ENCODE measurements at regions not wholly inside any gene's neighbourhood (a gene's known extent, or its start where the extent isn't known, plus 50 kb on each side); places are given as distances from the start of the nearest gene placed in this dataset.
"Not testable (repeated sequence)": the region's sequence is repeated elsewhere in the genome, so short reads cannot be mapped to it uniquely, and the experiment has no call there.

GRCh38 chr21:35800796-35801385, 259.4 kb downstream of the SETD4 start:
- DNase-seq (ENCODE audit: low read depth): not testable (repeated sequence)

DNA sequence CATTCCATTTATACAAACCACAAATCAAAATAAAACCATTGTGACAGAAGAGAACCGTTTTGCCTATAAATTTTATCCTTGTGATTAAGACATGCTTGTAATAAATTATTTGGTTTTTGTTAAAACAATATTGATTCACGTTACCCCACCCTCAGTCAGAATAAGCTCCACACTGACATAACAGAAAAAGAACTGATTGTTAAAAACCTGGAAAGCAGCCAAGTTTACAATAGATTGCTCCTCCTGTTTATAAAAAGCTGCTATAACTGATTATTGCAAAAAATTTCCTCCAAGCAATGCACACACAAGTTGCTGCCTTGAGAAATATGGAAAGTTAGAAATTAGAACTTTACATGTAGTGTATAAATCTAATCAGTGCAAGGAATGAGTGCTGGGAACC, 263.5 kb downstream of the SETD4 start:
- DNase-seq (ENCODE audit: low read depth): no peak

- not testable (repeated sequence) for DNase-seq (ENCODE audit: low read depth)
Measured at GRCh38 chr21:35794527-35794926, 265.8 kb downstream of the SETD4 start.

- no peak for DNase-seq (ENCODE audit: low read depth)
Measured at GRCh38 chr21:35792569-35793305, 267.6 kb downstream of the SETD4 start.

DNA sequence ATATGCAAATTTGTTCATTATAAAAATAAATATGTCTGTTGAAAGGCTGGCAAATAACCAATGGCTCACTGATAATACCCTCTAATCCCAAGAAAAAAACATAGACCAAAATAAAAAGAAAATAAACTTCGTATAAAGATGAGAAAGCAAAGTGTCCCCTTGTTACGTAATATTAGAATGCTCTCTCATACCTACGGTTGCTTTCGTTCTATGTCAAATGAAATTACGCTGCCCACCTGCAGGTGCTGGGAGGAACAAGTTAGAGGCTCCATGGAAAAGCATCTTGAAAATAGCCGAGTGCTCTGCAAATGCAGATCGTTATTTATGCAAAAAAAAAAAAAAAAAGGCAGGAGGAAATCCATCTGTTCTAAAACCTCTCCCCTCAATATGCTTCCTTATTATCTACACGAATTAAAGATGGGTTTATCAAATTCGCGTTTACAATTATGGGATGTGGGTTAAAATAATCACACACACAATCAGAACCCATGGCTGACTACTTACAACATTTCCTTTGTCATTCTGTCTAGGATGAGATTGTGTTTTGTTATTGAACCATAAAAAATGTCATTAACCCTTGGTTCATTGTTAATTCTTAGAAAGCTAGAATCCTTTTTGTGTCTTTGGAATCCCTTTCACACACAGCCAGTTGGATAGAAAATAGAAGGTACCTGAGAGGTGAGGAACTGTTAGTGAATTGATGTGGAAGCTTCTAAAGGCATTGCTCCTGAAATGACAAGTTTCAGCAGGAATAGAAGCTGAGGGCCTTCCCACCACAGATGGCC, 268.6 kb downstream of the SETD4 start:
- DNase-seq (ENCODE audit: low read depth): no peak

DNA sequence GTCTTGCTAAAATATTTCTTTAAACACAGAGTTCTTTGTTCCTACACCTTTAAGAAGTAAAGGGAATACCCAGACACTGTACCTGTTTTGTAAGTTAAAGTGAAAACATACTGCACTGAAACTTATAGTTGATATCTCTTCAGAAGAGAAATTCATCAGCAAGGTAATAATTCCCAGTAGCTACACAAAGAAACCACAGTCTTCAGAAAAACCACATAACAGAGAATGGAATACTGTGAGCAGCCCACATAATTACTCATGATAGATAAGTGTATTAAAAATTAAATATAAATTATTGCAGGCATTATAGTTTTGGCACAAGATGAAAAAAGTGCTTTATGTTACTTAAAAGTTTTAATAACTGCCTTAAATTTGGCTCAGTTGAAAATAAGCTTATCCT, 276.6 kb downstream of the SETD4 start:
- no peak for DNase-seq (ENCODE audit: low read depth)

GRCh38 chr21:35782667-35783066, 277.7 kb downstream of the SETD4 start:
- no peak for DNase-seq (ENCODE audit: low read depth)

GRCh38 chr21:35780983-35781382, 279.3 kb downstream of the SETD4 start:
- DNase-seq (ENCODE audit: low read depth): no peak

- DNase-seq (ENCODE audit: low read depth): peak; percentile 96
Measured at GRCh38 chr21:35779690-35780570, 280.4 kb downstream of the SETD4 start.

- DNase-seq (ENCODE audit: low read depth): no peak
Measured at GRCh38 chr21:35779167-35779566, 281.2 kb downstream of the SETD4 start.

GRCh38 chr21:35777081-35777480, 283.2 kb downstream of the SETD4 start:
- no peak for DNase-seq (ENCODE audit: low read depth)

- DNase-seq (ENCODE audit: low read depth): no peak
Measured at GRCh38 chr21:35775778-35776544, 284.4 kb downstream of the SETD4 start.

- DNase-seq (ENCODE audit: low read depth): no peak
Measured at GRCh38 chr21:35770101-35770945, 290.0 kb downstream of the SETD4 start.

DNA sequence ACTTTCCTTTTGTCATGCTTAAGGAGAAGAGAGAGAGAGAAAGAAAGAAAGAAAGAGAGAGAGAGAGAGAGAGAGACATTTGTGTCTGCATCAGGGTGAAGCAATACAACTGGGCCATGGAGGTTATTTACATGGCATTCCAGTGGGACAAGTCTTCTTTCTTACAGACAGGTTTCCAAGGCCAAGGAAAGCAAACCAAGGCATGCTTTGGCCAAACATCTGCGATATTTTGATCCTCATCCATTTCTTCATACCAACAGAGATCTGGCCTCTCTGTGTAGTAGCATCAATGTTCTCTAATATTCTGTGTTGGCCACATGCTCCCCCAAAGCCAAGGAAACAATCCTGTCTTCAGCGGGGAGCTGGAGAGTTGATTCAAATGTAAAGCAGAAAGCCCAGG, 292.1 kb downstream of the SETD4 start:
- no peak for DNase-seq (ENCODE audit: low read depth)

- DNase-seq (ENCODE audit: low read depth): no peak
Measured at GRCh38 chr21:35764586-35764985, 295.7 kb downstream of the SETD4 start.

DNA sequence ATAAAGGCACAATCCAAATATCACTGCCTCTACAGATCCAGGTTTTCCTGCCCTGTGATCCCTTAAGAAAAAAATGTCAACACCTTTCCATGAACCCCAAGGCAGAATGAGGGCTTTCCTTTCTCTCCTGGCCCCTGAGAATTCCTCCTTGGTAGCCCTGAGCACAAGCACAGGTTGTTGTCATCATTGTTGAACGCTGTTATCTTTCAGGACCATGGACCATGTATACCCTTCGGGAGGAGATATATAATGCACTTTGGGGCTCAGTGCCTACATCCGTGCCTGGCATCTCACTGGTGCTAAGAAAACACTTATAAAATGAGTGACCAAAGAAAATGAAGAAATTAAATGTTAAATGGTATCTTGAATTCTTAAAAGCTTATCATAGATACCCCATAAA, 296.2 kb downstream of the SETD4 start:
- no peak for DNase-seq (ENCODE audit: low read depth)

DNA sequence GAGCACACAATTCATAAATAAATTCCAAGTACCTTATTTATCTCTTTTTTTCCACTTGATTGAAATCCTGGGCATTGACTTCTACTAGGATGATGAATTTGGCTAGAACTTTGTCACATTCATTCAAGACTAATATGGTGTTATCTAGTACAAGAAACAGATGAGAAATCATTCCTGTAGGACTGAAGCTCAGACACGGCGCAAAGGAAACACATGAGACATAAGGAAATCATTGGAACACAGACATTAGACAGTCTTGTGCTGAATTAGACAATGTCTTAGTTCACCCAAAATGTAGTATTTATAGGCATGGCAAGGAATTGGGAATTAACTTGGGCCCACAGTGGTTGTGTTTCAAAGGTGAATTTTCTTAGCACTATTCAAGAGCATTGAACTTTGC, 305.7 kb downstream of the SETD4 start:
- no peak for DNase-seq (ENCODE audit: low read depth)

DNA sequence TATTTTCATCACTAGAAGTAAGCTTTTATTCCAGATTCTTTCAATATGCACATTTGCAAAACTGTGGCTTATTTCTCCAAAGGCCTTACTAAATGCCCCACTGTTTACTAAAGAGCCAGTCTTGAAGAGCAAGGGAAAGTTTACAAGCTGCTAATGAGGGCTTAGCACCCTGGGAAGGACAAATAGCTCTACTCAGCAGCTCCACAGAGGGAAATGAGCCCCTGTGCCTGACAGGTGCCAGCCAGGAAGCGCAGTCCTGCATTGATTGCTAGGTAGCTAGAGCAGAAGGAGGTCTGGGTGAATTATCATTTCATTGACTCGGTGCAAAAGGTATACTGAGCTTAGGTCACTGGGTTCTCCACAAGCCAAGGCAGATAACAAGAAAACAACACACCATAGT, 307.0 kb downstream of the SETD4 start:
- no peak for DNase-seq (ENCODE audit: low read depth)

- DNase-seq (ENCODE audit: low read depth): no peak
Measured at GRCh38 chr21:35751171-35751570, 309.2 kb downstream of the SETD4 start.

DNA sequence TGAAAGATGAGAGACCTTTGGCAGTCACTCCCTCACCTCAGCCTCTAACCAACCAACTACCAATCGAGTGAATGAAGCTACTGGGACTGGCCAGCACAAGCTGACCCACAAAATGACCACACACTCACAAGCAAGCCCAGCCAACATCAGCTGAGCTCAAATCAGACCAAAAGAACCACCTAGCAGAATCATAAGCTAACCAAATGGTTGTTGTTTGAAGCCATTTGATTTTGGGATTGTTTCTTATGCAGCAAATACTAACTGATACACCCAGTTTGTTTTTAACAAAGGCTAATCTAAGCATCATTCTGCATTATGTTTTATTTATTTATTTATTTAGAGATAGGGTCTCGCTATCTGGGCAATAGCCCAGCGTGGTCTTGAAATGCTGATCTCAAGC, 310.4 kb downstream of the SETD4 start:
- no peak for DNase-seq (ENCODE audit: low read depth)
